Heart left ventricle (tissue), 16 donors: ENCODE measurements at regions not wholly inside any gene's neighbourhood (a gene's known extent, or its start where the extent isn't known, plus 50 kb on each side); places are given as distances from the start of the nearest gene placed in this dataset.

Experiments used
- ATAC-seq, 4 donors: fragments of 200-7000 bp; cut with Tn5 transposase; one replicate each; pipeline ENCODE4 v1.9.1; 2020 to 2022; ENCODE audit warnings: moderate library complexity in 4 of 4, mild to moderate bottlenecking in 3 of 4, moderate number of reproducible peaks in 1 of 4
- DNase-seq, 5 donors: peaks; one replicate each; pipeline ENCODE4 v3.0.0-alpha.2; 2020
- H3K27ac ChIP-seq, 12 donors: fragments of 200-600 bp; sonication (generic) in 4 of 12; one replicate each; pipeline versions ENCODE4 v1.5.0 to v1.8.0; 2016 to 2022; ENCODE audit warnings: mild to moderate bottlenecking in 2 of 12
- H3K27me3 ChIP-seq, 9 donors: fragments of 200-600 bp; sonication (generic) in 2 of 9; one replicate each; pipeline versions ENCODE4 v1.5.1 to v1.8.0; 2016 to 2022; ENCODE audit warnings: mild to moderate bottlenecking in 3 of 9
- H3K36me3 ChIP-seq, 9 donors: fragments of 200-600 bp; sonication (generic) in 2 of 9; one replicate each; pipeline versions ENCODE4 v1.5.0 to v1.8.0; 2018 to 2022; ENCODE audit warnings: mild to moderate bottlenecking in 2 of 9
- H3K4me1 ChIP-seq, 12 donors: fragments of 200-600 bp; sonication (generic) in 4 of 12; one replicate each; pipeline versions ENCODE4 v1.5.0 to v1.8.0; 2016 to 2022; ENCODE audit warnings: mild to moderate bottlenecking in 3 of 12
- H3K4me3 ChIP-seq, 12 donors: fragments of 200-600 bp; sonication (generic) in 4 of 12; one replicate each; pipeline versions ENCODE4 v1.5.0 to v1.8.0; 2017 to 2022; ENCODE audit warnings: mild to moderate bottlenecking in 9 of 12, moderate library complexity in 4 of 12
- H3K9me3 ChIP-seq, 12 donors: fragments of 200-600 bp; sonication (generic) in 4 of 12; one replicate each; pipeline versions ENCODE4 v1.5.0 to v1.8.0; 2016 to 2022; ENCODE audit warnings: mild to moderate bottlenecking in 1 of 12
- POLR2A ChIP-seq, 2 donors: fragments of 450-650 bp; IDR thresholded peaks; one replicate each; pipeline ENCODE4 v1.6.1; 2017; ENCODE audit warnings: antibody characterized with exemption in 2 of 2, mild to moderate bottlenecking in 2 of 2, moderate library complexity in 2 of 2
- WGBS, 4 donors: extraction: QIAGEN DNeasy Blood & Tissue Kit in 2 of 4; methylation state at CpG; one replicate each; pipeline versions ENCODE4 v1.1.5 to v1.1.7; 2013 to 2018; 5-methylcytosine and 5-hydroxymethylcytosine counted together
- intact Hi-C, 10 donors: fragments of 100-400 bp; cut with DNase I; formaldehyde crosslinking; loops; one replicate each; pipeline versions ENCODE4 v1.11.1 to v1.14.2; 2022
- TF ChIP-seq, protein P1 (sequence below), 12 donors: fragments of 200-600 bp; sonication (generic) in 4 of 12; IDR thresholded peaks; one replicate each; pipeline versions ENCODE4 v1.5.0 to v1.8.0; 2018 to 2022; ENCODE audit warnings: antibody characterized with exemption in 12 of 12, mild to moderate bottlenecking in 5 of 12
- donor health status: ischemic (EF 13 %, LVEDD 7.1; RV severe dilation, severe dysfunction).
- donor health status: healthy with polysubstance abuse.
- donor health status: DM: no; HTN: yes; CAD: no.
- donor health status: DM: no; HTN: no; CAD: no.
- donor health status: ischemic (EF 25% LVEDD 6.9; RV normal size, moderate dysfunction).
- donor health status: ischemic (EF 25% LVEDD 5.7; RV mildly dilated, moderate dysfunction).
- donor health status: healthy.
- donor health status: DM: yes; HTN: yes; CAD: no.
- donor health status: ischemic (EF 35%, LVEDD 5.7; RV mildly dilated, moderate dysfunction).
- donor health status: nonischemic (EF 11% LVEDD 7.7; RV severe dilation, severe dysfunction).
- donor health status: DM: yes; HTN: yes; CAD: no.
- donor health status: PGD.
- donor health status: ischemic (EF 29% LVEDD 5.4; RV normal size, mild dysfunction).
- donor health status: nonischemic (EF 23%, LVEDD 6.1; RV moderate dilation, normal function).

DNA sequence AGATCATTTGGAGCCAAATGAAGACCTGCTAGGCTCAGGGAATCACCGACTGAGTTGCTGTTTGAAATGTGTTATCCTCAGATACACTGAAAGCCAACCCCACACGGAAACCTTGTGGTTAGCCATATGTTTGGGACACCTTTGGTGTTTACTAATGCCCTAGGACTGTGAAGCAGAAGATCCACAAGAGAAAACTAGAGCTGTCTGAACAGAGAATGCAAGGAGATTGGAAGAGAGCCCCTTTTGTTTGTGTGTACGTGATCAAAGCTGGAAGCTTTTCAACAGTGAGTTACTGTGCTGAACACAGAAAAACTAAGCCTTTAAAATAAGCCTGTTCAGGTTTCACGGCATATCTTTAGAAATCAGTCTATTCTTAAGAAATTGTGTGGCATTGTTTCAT lies 908.2 kb upstream of the ADGRL2 start:
- H3K36me3 ChIP-seq: no peaks in the 10 kb centered on the region
- intact Hi-C loops: no loop called here
- ATAC-seq (no peak), DNase-seq (no peak)
- 41 to 62% (median 47%) methylated on average over 4 of the region's 4 CpGs for WGBS, 4 donors
- H3K27ac ChIP-seq: no peak overlapping the region
- no peak for TF ChIP-seq POLR2A (IDR thresholded peaks at IDR 0.05)
- TF ChIP-seq, protein P1, sequence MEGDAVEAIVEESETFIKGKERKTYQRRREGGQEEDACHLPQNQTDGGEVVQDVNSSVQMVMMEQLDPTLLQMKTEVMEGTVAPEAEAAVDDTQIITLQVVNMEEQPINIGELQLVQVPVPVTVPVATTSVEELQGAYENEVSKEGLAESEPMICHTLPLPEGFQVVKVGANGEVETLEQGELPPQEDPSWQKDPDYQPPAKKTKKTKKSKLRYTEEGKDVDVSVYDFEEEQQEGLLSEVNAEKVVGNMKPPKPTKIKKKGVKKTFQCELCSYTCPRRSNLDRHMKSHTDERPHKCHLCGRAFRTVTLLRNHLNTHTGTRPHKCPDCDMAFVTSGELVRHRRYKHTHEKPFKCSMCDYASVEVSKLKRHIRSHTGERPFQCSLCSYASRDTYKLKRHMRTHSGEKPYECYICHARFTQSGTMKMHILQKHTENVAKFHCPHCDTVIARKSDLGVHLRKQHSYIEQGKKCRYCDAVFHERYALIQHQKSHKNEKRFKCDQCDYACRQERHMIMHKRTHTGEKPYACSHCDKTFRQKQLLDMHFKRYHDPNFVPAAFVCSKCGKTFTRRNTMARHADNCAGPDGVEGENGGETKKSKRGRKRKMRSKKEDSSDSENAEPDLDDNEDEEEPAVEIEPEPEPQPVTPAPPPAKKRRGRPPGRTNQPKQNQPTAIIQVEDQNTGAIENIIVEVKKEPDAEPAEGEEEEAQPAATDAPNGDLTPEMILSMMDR (IDR thresholded peaks at IDR 0.05): no peak
- no peak overlapping the region for H3K4me3 ChIP-seq
- H3K4me1 ChIP-seq: no peaks in the 10 kb centered on the region
- H3K27me3 ChIP-seq: no peaks in the 10 kb centered on the region
- H3K9me3 ChIP-seq: no peaks in the 10 kb centered on the region

DNA sequence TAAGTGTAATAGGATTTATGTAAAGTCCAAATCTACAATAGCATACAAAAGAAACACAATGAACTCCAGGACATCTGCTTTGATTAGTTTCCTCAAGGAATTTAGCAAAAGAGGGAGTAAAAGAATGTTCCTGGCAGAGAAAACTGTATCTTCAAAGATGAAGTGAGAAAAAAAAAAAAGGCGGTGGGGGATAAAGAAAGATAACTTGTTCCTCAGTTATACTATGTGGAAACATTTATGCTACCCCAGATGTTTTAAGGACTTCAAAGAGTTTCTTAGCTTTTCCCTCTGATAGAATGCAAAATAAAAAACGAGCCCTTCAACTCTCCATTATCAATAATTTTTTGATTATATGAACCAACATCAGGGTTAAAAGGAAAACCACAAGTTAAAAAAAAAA lies 908.9 kb upstream of the ADGRL2 start:
- Histone ChIP-seq H3K9me3 (no peaks in the 10 kb centered on the region), H3K27ac (no peak overlapping the region), H3K27me3 (no peaks in the 10 kb centered on the region), H3K4me3 (no peak overlapping the region), H3K4me1 (no peaks in the 10 kb centered on the region), H3K36me3 (no peaks in the 10 kb centered on the region)
- TF ChIP-seq POLR2A (IDR thresholded peaks at IDR 0.05): no peak
- TF ChIP-seq, protein P1 (IDR thresholded peaks at IDR 0.05): no peak
- DNase-seq (no peak), ATAC-seq (no peak)
- WGBS, 4 donors: 63 to 72% (median 69%) methylated on average over 2 of the region's 2 CpGs
- intact Hi-C loops: no loop called here

DNA sequence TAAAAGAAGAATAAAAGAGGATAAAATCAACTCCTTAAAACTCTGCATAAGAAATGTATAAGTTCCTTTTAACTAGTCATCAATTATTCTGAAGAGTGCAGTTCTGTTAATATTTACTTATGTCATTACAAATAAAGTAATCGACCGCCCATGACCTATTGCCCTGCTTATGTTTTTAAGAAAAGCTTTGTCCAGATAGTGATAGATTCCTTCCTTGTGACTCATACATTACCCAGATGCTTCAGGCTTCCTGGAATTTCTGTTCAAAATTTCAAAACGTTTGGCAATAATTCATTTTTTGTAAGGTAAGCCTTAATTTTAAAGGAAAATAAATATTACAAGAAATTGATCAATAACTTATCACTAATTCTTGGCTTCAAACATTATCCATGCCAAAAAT lies 918.2 kb upstream of the ADGRL2 start:
- Histone ChIP-seq H3K27ac (no peak overlapping the region), H3K36me3 (no peaks in the 10 kb centered on the region), H3K9me3 (no peaks in the 10 kb centered on the region), H3K4me3 (no peak overlapping the region), H3K4me1 (no peaks in the 10 kb centered on the region), H3K27me3 (no peaks in the 10 kb centered on the region)
- no peak for DNase-seq
- 30 to 49% (median 38%) methylated on average over 3 of the region's 3 CpGs for WGBS, 4 donors
- TF ChIP-seq, protein P1 (IDR thresholded peaks at IDR 0.05): no peak
- no peak for TF ChIP-seq POLR2A (IDR thresholded peaks at IDR 0.05)
- intact Hi-C loops: no loop called here
- no peak for ATAC-seq

DNA sequence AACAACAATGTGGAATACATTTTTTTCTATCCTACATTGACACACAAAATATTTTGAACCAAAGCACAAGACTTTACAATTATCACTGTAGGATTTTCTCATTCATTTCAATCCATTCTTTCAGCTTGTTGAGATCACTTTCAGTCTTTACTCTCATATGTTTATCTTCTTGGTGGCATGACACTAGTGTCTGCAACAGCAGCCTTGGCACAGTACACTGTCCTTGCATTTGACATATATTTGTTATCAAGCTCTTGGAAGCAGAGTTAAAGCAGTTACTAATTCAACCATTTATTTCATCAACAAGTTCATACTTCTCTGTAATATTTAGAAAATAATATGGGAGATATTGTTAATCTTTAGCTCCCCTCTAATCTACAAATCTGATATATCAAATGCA lies 922.4 kb upstream of the ADGRL2 start:
- intact Hi-C loops: no loop called here
- H3K4me3 ChIP-seq: no peak overlapping the region
- H3K4me1 ChIP-seq: no peaks in the 10 kb centered on the region
- no peaks in the 10 kb centered on the region for H3K36me3 ChIP-seq
- no peak for DNase-seq
- TF ChIP-seq, protein P1 (IDR thresholded peaks at IDR 0.05): no peak
- TF ChIP-seq POLR2A (IDR thresholded peaks at IDR 0.05): no peak
- ATAC-seq: no peak
- no peaks in the 10 kb centered on the region for H3K9me3 ChIP-seq
- H3K27me3 ChIP-seq: no peaks in the 10 kb centered on the region
- H3K27ac ChIP-seq: no peak overlapping the region
